HAP-1 (cell line): ENCODE measurements at regions not wholly inside any gene's neighbourhood (a gene's known extent, or its start where the extent isn't known, plus 50 kb on each side); places are given as distances from the start of the nearest gene placed in this dataset.
A peak's percentile ranks its signal among the peaks of the same experiment; 100 is the strongest.

Experiments
- DNase-seq, 2 experiments: peaks; one replicate each; pipeline ENCODE4 v3.0.0-alpha.2; 2016 to 2020; ENCODE audit warnings: low spot score in 2 of 2
- H3K27me3 ChIP-seq: fragments of 250-450 bp; sonication (Bioruptor Pico); 2 replicates; pipeline ENCODE4 v1.5.1; 2020; ENCODE audit warnings: low read depth, mild to moderate bottlenecking, moderate library complexity
- H3K36me3 ChIP-seq: fragments of 250-450 bp; sonication (Bioruptor Pico); replicated peaks from 2 replicates; pipeline ENCODE4 v1.5.1; 2020; ENCODE audit warnings: mild to moderate bottlenecking
- H3K4me1 ChIP-seq: fragments of 250-450 bp; sonication (Bioruptor Pico); 2 replicates; pipeline ENCODE4 v1.5.1; 2020; ENCODE audit warnings: mild to moderate bottlenecking
- H3K4me3 ChIP-seq: fragments of 250-450 bp; sonication (Bioruptor Pico); 2 replicates; pipeline ENCODE4 v1.5.1; 2020; ENCODE audit warnings: mild to moderate bottlenecking, moderate library complexity
- H3K9me3 ChIP-seq: fragments of 250-450 bp; sonication (Bioruptor Pico); 2 replicates; pipeline ENCODE4 v1.5.1; 2020; ENCODE audit warnings: mild to moderate bottlenecking, moderate library complexity
- in situ Hi-C: fragments of 300-500 bp; cut with MboI; formaldehyde crosslinking; loops from 3 replicates; pipeline ENCODE4 v1.14.3; 2020; ENCODE audit warnings: low sequenced_read_pairs, inconsistent platforms, mixed read lengths

GRCh38 chr2:20140321-20141055, 84.4 kb downstream of the SDC1 start:
- H3K9me3 ChIP-seq: no peaks in the 10 kb centered on the region
- in situ Hi-C loops: loop anchor here (25.0 kb wide), 1 partner anchor 497 kb away; no protein-coding TSS in a partner anchor
- H3K27me3 ChIP-seq: no peaks in the 10 kb centered on the region
- DNase-seq: no peak
- H3K36me3 ChIP-seq: no peaks in the 10 kb centered on the region
- H3K4me1 ChIP-seq: no peaks in the 10 kb centered on the region
- H3K4me3 ChIP-seq: no peak overlapping the region

- Histone ChIP-seq H3K4me3 (no peak overlapping the region), H3K4me1 (no peaks in the 10 kb centered on the region), H3K27me3 (no peaks in the 10 kb centered on the region), H3K9me3 (no peaks in the 10 kb centered on the region), H3K36me3 (no peaks in the 10 kb centered on the region)
- no peak for DNase-seq
- in situ Hi-C loops: loop anchor here (25.0 kb wide), 1 partner anchor 498 kb away; no protein-coding TSS in a partner anchor
Measured at GRCh38 chr2:20139407-20140172, 85.3 kb downstream of the SDC1 start.

GRCh38 chr2:20138696-20139095, 86.2 kb downstream of the SDC1 start:
- DNase-seq: no peak
- Histone ChIP-seq H3K36me3 (no peaks in the 10 kb centered on the region), H3K4me1 (no peaks in the 10 kb centered on the region), H3K9me3 (no peaks in the 10 kb centered on the region), H3K27me3 (no peaks in the 10 kb centered on the region; the same call in 1 of the 2 replicates), H3K4me3 (no peak overlapping the region)
- in situ Hi-C loops: loop anchor here (25.0 kb wide), 1 partner anchor 499 kb away; no protein-coding TSS in a partner anchor

GRCh38 chr2:20137884-20138283, 86.5 kb upstream of the LAPTM4A start:
- Histone ChIP-seq H3K36me3 (no peaks in the 10 kb centered on the region), H3K9me3 (no peaks in the 10 kb centered on the region), H3K4me3 (no peak overlapping the region), H3K4me1 (no peaks in the 10 kb centered on the region), H3K27me3 (no peaks in the 10 kb centered on the region; the same call in 1 of the 2 replicates)
- no peak for DNase-seq
- in situ Hi-C loops: loop anchor here (25.0 kb wide), 1 partner anchor 499 kb away; no protein-coding TSS in a partner anchor

GRCh38 chr2:20137131-20137571, 85.7 kb upstream of the LAPTM4A start:
- DNase-seq: no peak
- no peaks in the 10 kb centered on the region for H3K9me3 ChIP-seq
- H3K4me3 ChIP-seq: no peak overlapping the region
- no peaks in the 10 kb centered on the region for H3K36me3 ChIP-seq
- no peaks in the 10 kb centered on the region for H3K4me1 ChIP-seq
- in situ Hi-C loops: loop anchor here (25.0 kb wide), 1 partner anchor 500 kb away; no protein-coding TSS in a partner anchor
- H3K27me3 ChIP-seq: no peaks in the 10 kb centered on the region; the same call in 1 of the 2 replicates

GRCh38 chr2:20136149-20136548, 84.7 kb upstream of the LAPTM4A start:
- in situ Hi-C loops: loop anchor here (25.0 kb wide), 1 partner anchor 501 kb away; no protein-coding TSS in a partner anchor
- Histone ChIP-seq H3K36me3 (no peaks in the 10 kb centered on the region), H3K4me3 (no peak overlapping the region), H3K9me3 (no peaks in the 10 kb centered on the region), H3K4me1 (no peaks in the 10 kb centered on the region), H3K27me3 (no peaks in the 10 kb centered on the region; the same call in 1 of the 2 replicates)
- no peak for DNase-seq

- Histone ChIP-seq H3K27me3 (no peaks in the 10 kb centered on the region; the same call in 1 of the 2 replicates), H3K4me1 (no peaks in the 10 kb centered on the region), H3K9me3 (no peaks in the 10 kb centered on the region), H3K4me3 (no peak overlapping the region), H3K36me3 (no peaks in the 10 kb centered on the region)
- DNase-seq: peak; percentile 70 to 88
- in situ Hi-C loops: loop anchor here (25.0 kb wide), 1 partner anchor 502 kb away; no protein-coding TSS in a partner anchor
Measured at GRCh38 chr2:20135631-20136050, 84.2 kb upstream of the LAPTM4A start.

GRCh38 chr2:20132990-20133535, 81.6 kb upstream of the LAPTM4A start:
- Histone ChIP-seq H3K4me3 (no peak overlapping the region), H3K27me3 (no peaks in the 10 kb centered on the region; the same call in 1 of the 2 replicates), H3K9me3 (no peaks in the 10 kb centered on the region), H3K4me1 (no peaks in the 10 kb centered on the region), H3K36me3 (no peaks in the 10 kb centered on the region)
- DNase-seq: no peak
- in situ Hi-C loops: loop anchor here (25.0 kb wide), 1 partner anchor 504 kb away; no protein-coding TSS in a partner anchor

- DNase-seq: no peak
- Histone ChIP-seq H3K27me3 (peaks cover 4% of the 10 kb centered on the region), H3K9me3 (no peaks in the 10 kb centered on the region), H3K4me3 (no peak overlapping the region), H3K36me3 (no peaks in the 10 kb centered on the region), H3K4me1 (no peaks in the 10 kb centered on the region)
- in situ Hi-C loops: loop anchor here (25.0 kb wide), 1 partner anchor 506 kb away; no protein-coding TSS in a partner anchor
Measured at GRCh38 chr2:20130821-20131645, 79.6 kb upstream of the LAPTM4A start.

GRCh38 chr2:20130160-20130560, 78.7 kb upstream of the LAPTM4A start:
- Histone ChIP-seq H3K27me3 (peaks cover 5% of the 10 kb centered on the region), H3K4me1 (no peaks in the 10 kb centered on the region), H3K4me3 (no peak overlapping the region), H3K36me3 (no peaks in the 10 kb centered on the region), H3K9me3 (no peaks in the 10 kb centered on the region)
- DNase-seq: no peak
- in situ Hi-C loops: loop anchor here (25.0 kb wide), 1 partner anchor 507 kb away; no protein-coding TSS in a partner anchor

GRCh38 chr2:20129331-20130159, 78.1 kb upstream of the LAPTM4A start:
- Histone ChIP-seq H3K9me3 (no peaks in the 10 kb centered on the region), H3K27me3 (peaks cover 5% of the 10 kb centered on the region), H3K4me3 (no peak overlapping the region), H3K36me3 (no peaks in the 10 kb centered on the region), H3K4me1 (no peaks in the 10 kb centered on the region)
- DNase-seq: no peak
- in situ Hi-C loops: loop anchor here (25.0 kb wide), 1 partner anchor 508 kb away; no protein-coding TSS in a partner anchor
